AG09319 (cell line): ENCODE measurements at regions not wholly inside any gene's neighbourhood (a gene's known extent, or its start where the extent isn't known, plus 50 kb on each side); places are given as distances from the start of the nearest gene placed in this dataset.

Experiments
- DNase-seq: peaks from one replicate; pipeline ENCODE4 v3.0.0-alpha.2; 2010; ENCODE audit warnings: low read depth; ENCODE audit errors: extremely low read depth
- TF ChIP-seq, protein P1 (sequence below): IDR thresholded peaks from 2 replicates; pipeline ENCODE4 v1.5.1; 2011; ENCODE audit warnings: low read depth, mild to moderate bottlenecking, inconsistent platforms, low read length, moderate library complexity

DNA sequence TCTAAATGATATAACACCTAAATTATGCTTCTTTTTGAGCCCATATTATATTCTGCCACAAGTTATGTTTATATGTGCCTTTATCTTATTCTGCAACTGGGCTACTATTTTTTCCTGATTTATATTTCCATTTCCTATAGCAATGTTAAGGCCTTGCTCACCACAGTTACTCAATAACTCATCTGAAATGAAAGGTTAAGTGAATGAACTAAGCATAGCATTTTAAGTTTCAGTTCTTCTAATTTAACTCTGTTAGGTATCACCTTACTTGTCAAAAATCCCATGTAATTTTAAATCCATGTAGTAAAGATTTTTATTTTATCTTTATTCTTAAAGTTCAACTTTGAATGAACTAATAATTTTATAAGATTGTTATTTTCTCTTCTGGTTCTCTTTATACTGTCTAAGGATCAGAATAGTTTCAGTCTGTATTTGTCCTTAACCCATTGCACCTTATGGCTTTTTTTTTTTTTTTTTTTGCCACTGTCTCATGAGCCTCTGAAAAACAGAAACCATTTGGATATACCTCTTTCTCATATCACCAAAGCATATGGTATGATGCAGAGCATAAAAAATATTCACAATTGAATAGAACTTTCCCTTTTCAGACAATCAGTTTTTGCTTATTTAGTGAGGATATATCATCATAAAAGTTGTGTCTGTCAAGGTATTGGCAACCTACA lies 301.8 kb upstream of the ZWINT start:
- no peak for DNase-seq
- TF ChIP-seq, protein P1, sequence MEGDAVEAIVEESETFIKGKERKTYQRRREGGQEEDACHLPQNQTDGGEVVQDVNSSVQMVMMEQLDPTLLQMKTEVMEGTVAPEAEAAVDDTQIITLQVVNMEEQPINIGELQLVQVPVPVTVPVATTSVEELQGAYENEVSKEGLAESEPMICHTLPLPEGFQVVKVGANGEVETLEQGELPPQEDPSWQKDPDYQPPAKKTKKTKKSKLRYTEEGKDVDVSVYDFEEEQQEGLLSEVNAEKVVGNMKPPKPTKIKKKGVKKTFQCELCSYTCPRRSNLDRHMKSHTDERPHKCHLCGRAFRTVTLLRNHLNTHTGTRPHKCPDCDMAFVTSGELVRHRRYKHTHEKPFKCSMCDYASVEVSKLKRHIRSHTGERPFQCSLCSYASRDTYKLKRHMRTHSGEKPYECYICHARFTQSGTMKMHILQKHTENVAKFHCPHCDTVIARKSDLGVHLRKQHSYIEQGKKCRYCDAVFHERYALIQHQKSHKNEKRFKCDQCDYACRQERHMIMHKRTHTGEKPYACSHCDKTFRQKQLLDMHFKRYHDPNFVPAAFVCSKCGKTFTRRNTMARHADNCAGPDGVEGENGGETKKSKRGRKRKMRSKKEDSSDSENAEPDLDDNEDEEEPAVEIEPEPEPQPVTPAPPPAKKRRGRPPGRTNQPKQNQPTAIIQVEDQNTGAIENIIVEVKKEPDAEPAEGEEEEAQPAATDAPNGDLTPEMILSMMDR = no peak

DNA sequence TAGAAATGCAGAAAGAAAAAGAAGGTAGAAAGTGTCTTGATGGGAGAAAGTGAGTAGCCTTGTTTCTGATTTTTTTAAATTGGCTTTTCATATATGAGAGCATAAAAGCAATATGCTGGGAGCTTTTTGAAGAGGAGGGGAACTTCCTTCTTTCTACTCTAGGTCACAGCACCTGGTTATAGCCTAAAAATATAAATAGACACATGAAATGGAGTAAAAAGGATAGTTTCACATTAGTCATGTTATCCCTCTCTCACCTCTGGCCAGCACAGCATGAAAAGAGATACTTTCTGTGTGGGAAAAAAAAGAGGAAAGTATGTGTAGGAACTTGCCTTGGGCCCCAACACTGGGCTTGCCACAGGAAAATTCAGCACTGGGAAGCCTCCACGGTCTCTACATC lies 292.2 kb upstream of the ZWINT start:
- DNase-seq = no peak
- TF ChIP-seq, protein P1 = no peak

DNA sequence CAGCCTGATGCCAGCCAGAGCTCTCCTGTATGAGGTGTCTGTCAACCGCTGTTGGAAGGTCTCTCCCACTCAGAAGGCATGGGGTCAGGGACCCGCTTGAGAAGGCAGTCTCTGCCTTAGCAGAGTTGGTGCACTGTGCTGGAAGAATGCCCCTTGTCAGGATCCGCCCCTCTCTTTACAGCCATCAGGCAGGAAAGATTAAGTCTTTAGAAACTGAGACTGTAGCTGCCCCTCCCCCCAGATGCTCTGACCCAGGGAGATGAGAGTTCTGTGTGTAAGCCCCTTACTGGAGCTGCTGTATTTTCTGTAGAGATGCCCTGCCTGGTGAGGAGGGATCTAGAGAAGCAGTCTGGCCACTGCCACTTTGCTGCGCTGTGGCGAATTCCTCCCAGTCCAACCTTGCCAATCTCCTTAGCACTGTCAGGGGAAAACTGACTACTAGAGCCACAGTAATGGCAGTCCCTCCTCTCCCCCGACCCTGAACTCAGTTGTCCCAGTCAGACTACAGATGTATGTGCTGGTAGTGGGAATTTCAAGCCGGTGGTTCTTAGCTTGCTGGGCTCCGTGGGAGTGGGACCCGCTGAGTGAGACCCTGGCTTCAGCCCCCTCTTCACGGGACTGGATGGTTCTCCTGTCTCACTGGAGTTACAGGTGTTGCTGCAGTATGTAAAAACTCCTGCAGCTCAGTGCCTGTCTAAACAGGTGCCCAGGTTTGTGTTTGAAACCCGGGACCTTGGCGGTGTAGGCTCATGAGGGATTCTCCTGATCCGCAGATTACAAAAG lies 285.5 kb upstream of the ZWINT start:
- DNase-seq = no peak
- TF ChIP-seq, protein P1 = no peak

DNA sequence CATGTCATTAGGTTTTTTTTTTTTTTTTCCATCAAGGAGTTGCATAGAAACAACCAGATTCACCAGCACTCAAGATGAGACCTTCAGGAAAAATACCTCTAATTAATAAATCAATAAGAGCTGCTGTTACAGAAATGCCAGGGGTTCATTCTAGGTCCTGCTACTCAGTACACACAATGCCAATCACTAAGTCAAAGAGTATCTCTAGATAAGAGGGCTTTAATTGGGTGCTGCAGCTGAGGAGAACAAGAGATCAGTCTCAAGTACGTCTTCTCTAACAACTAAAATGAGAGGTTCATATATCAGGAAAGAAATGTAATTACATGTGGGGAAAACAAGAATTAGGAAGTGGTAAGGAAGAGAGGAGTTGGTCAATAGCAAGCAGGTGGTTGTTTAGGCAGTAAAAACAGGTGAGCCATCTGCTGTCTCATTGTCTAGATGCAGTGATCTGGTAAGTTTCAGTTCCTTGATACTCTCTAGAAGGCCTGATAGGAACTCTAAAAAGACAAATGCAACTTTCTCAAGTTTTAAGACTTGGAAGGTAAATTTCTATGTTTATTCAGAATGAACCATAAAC lies 272.9 kb upstream of the ZWINT start:
- DNase-seq = no peak
- TF ChIP-seq, protein P1 = no peak

DNA sequence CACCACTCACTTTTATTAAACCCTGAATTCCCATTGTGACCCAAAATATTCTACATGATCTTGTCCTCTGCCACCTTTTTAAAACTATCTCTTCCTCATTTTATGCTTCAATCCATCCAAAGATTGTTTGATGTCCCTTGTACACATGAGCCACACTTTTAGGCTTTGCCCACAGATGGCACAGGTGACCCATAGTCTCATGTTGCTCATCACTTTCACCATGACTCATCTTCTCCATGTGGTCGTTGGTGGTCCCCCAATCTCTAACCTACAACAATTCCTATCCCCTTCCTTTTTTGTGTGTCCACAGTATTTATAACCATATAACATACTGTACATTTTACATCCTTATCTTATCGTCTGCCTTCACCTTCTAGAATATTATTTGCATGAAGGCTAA lies 271.5 kb upstream of the ZWINT start:
- no peak for DNase-seq
- TF ChIP-seq, protein P1 = no peak

DNA sequence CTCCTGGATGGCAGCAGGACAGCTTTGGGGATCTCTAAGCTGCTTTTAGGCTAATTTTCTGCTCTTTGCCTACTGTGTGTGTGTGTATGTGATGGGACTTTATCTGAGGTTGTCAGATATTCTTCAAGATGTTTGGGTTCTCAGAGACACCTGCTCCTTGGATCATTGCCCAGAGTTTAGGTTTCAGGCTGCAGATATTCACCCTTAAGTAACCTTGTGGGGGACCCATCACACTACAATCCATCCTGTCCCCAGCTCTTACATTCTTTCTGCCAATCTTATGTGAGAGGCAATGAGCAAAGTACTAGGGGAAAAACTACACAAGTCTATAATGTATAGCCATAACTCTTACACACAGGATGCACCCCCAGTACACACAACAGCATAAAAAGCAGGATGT lies 263.0 kb upstream of the ZWINT start:
- TF ChIP-seq, protein P1 = no peak
- no peak for DNase-seq

DNA sequence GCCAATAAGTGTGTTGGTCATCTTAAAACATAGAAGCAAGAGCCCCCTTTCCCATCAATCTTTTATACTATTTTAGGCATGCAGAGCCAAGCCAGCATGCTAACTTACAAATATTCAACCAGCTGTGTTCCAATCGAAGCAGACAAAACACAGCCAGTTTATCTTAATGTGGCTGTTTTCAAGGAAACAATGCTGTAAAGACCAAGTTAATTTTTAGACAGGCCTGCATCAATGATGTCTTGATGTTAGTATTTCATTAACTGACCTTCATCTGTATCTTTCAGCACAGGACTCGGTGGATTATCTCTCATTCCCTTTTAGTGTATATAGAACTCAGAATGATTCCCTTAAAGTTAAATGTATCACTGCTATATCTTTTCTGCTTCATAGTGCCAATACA lies 262.0 kb upstream of the ZWINT start:
- TF ChIP-seq, protein P1 = no peak
- DNase-seq = no peak
